Gastroesophageal sphincter (tissue), 4 donors: ENCODE measurements at regions not wholly inside any gene's neighbourhood (a gene's known extent, or its start where the extent isn't known, plus 50 kb on each side); places are given as distances from the start of the nearest gene placed in this dataset.
"Not testable (repeated sequence)": the region's sequence is repeated elsewhere in the genome, so short reads cannot be mapped to it uniquely, and the experiment has no call there.

Experiments used
- ATAC-seq: fragments of 150-250 bp; one replicate; pipeline ENCODE4 v1.9.1; 2016; ENCODE audit warnings: mild to moderate bottlenecking, moderate library complexity
- H3K27ac ChIP-seq, 4 donors: fragments of 200-600 bp; sonication (generic) in 3 of 4; 1 replicate in 3 of 4; 2 replicates in 1 of 4; pipeline ENCODE4 v1.5.1; 2016 to 2019
- H3K27me3 ChIP-seq: fragments of 200-600 bp; sonication (generic); one replicate; pipeline ENCODE4 v1.5.1; 2019
- H3K36me3 ChIP-seq, 2 donors: fragments of 200-600 bp; sonication (generic); one replicate each; pipeline ENCODE4 v1.5.1; 2019; ENCODE audit warnings: control low read depth in 1 of 2
- H3K4me1 ChIP-seq, 3 donors: fragments of 200-600 bp; sonication (generic); 1 replicate in 2 of 3; 2 replicates in 1 of 3; pipeline ENCODE4 v1.5.1; 2016 to 2019; ENCODE audit warnings: control low read depth in 2 of 3
- H3K4me3 ChIP-seq, 2 donors: fragments of 200-600 bp; sonication (generic); one replicate each; pipeline ENCODE4 v1.5.1; 2019; ENCODE audit warnings: mild to moderate bottlenecking in 1 of 2, moderate library complexity in 1 of 2
- H3K9me3 ChIP-seq, 3 donors: fragments of 200-600 bp; sonication (generic); one replicate each; pipeline ENCODE4 v1.5.1; 2017 to 2019; ENCODE audit warnings: control low read depth in 2 of 3
- CTCF ChIP-seq, 4 experiments: fragments of 200-600 bp in 2 of 4; fragments of 450-650 bp in 2 of 4; sonication (generic) in 1 of 4; IDR thresholded peaks; one replicate each; pipeline ENCODE4 v1.5.1; 2017 to 2019; ENCODE audit warnings: antibody characterized with exemption in 4 of 4, mild to moderate bottlenecking in 2 of 4, moderate library complexity in 2 of 4
- EP300 ChIP-seq: sonication (generic); formaldehyde crosslinking; IDR thresholded peaks from one replicate; pipeline ENCODE4 v1.6.1; 2017; ENCODE audit warnings: antibody characterized with exemption, mild to moderate bottlenecking
- POLR2A ChIP-seq, 2 donors: fragments of 450-650 bp; IDR thresholded peaks; one replicate each; pipeline ENCODE4 v1.6.1; 2017; ENCODE audit warnings: antibody characterized with exemption in 2 of 2, mild to moderate bottlenecking in 2 of 2, moderate library complexity in 1 of 2
- POLR2AphosphoS5 ChIP-seq: sonication (generic); formaldehyde crosslinking; IDR thresholded peaks from one replicate; pipeline ENCODE4 v1.6.1; 2017; ENCODE audit warnings: antibody characterized with exemption
- WGBS, 2 donors: methylation state at CpG; one replicate each; pipeline ENCODE4 v1.1.5; 2018; ENCODE audit warnings: low coverage in 1 of 2; 5-methylcytosine and 5-hydroxymethylcytosine counted together

GRCh38 chr14:21780429-21781084 is 106.9 kb upstream of the OR4E1 start:
- no peaks in the 10 kb centered on the region for H3K4me1 ChIP-seq
- no peaks in the 10 kb centered on the region for H3K36me3 ChIP-seq
- no CpG with 5 or more reads among the region's 14 CpGs for WGBS, 2 donors
- H3K27me3 ChIP-seq: peaks cover 8% of the 10 kb centered on the region
- ATAC-seq: no peak
- H3K4me3 ChIP-seq: no peak overlapping the region
- H3K27ac ChIP-seq: no peak overlapping the region
- H3K9me3 ChIP-seq: no peaks in the 10 kb centered on the region
- no peak for TF ChIP-seq EP300
- no peak for TF ChIP-seq POLR2AphosphoS5
- no peak for TF ChIP-seq POLR2A (IDR thresholded peaks at IDR 0.05)
- TF ChIP-seq CTCF (IDR thresholded peaks at IDR 0.05): no peak

- Histone ChIP-seq H3K4me3 (no peak overlapping the region), H3K9me3 (no peaks in the 10 kb centered on the region), H3K27me3 (peaks cover 7% of the 10 kb centered on the region), H3K27ac (no peak overlapping the region), H3K36me3 (no peaks in the 10 kb centered on the region), H3K4me1 (no peaks in the 10 kb centered on the region)
- TF ChIP-seq POLR2AphosphoS5 (no peak), CTCF (IDR thresholded peaks at IDR 0.05) (no peak), POLR2A (IDR thresholded peaks at IDR 0.05) (no peak), EP300 (no peak)
- WGBS, 2 donors: 56 to 88% methylated on average over 1 of the region's 1 CpG
- ATAC-seq: no peak
These were observed 98.1 kb upstream of the OR4E1 start for GRCh38 chr14:21771671-21772070.

DNA sequence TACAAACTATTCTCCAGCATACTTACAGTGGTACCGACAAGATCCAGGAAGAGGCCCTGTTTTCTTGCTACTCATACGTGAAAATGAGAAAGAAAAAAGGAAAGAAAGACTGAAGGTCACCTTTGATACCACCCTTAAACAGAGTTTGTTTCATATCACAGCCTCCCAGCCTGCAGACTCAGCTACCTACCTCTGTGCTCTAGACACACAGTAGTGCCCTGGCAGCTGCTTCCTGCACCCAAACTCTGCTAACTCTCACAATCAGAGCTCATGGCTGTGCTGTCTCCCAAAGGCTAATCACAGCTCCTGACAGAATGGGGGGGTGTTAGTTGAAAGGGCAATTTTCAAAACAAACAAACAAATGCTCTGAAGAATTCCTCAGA is 95.2 kb upstream of the OR4E1 start:
- TF ChIP-seq POLR2A (IDR thresholded peaks at IDR 0.05): no peak
- TF ChIP-seq POLR2AphosphoS5: no peak
- no peak for TF ChIP-seq CTCF (IDR thresholded peaks at IDR 0.05)
- no peak for TF ChIP-seq EP300
- 42 to 50% methylated on average over 2 of the region's 2 CpGs for WGBS, 2 donors
- Histone ChIP-seq H3K9me3 (no peaks in the 10 kb centered on the region), H3K4me3 (no peak overlapping the region), H3K27ac (no peak overlapping the region), H3K4me1 (no peaks in the 10 kb centered on the region), H3K36me3 (no peaks in the 10 kb centered on the region), H3K27me3 (peaks cover 7% of the 10 kb centered on the region)
- ATAC-seq: no peak

DNA sequence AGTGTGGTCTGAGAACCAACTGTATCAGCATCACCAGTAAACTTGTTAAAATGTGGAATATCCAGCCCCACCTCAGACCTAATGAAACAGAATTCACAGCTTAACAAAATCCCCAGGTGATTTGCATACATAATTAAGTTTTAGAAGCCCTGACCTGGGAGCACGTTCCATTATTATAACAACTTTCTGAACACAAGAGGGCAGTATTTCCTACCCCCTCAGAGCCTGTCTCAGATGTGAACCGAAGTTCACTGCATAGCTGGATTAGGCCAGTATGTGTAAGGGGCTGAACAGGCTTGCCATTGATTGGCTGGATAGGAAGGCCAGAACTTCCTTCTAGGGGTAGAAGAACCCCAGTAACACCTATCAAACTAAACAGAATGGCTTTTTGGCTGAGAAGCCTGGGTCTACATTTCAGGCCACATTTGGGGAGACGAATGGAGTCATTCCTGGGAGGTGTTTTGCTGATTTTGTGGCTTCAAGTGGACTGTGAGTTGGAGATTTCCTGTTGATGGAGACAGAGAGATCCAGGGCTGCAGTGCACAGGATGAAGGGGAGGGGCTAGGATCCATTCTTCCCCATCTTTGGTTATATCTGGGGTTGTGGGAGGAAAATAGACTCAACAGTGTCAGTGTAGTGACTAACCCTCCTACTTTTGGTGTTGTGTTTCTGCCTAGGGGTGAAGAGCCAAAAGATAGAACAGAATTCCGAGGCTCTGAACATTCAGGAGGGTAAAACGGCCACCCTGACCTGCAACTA is 94.7 kb upstream of the OR4E1 start:
- peaks cover 7% of the 10 kb centered on the region for H3K27me3 ChIP-seq
- no peak for ATAC-seq

GRCh38 chr14:21760360-21760759 is 86.7 kb upstream of the OR4E1 start:
- ATAC-seq, H3K36me3 ChIP-seq, H3K4me3 ChIP-seq, H3K9me3 ChIP-seq, H3K27me3 ChIP-seq, H3K4me1 ChIP-seq, H3K27ac ChIP-seq: not testable (repeated sequence)
- 70% methylated on average over 3 of the region's 6 CpGs; no CpG with 5 or more reads in 1 of the 2 donors for WGBS, 2 donors

More for the DNA sequence above, 94.7 kb upstream of the OR4E1 start:
- H3K9me3 ChIP-seq: no peaks in the 10 kb centered on the region
- no peaks in the 10 kb centered on the region for H3K36me3 ChIP-seq
- no peak overlapping the region for H3K27ac ChIP-seq
- H3K4me1 ChIP-seq: no peaks in the 10 kb centered on the region
- WGBS, 2 donors: 18 to 44% methylated on average over 4 of the region's 5 CpGs
- H3K4me3 ChIP-seq: no peak overlapping the region
- TF ChIP-seq POLR2A (IDR thresholded peaks at IDR 0.05) (no peak), CTCF (IDR thresholded peaks at IDR 0.05) (no peak), POLR2AphosphoS5 (no peak)
